Glomerular visceral epithelial cell (primary cell): ENCODE measurements at regions not wholly inside any gene's neighbourhood (a gene's known extent, or its start where the extent isn't known, plus 50 kb on each side); places are given as distances from the start of the nearest gene placed in this dataset.
"Not testable (repeated sequence)": the region's sequence is repeated elsewhere in the genome, so short reads cannot be mapped to it uniquely, and the experiment has no call there.

Experiments used
- DNase-seq: peaks from one replicate; pipeline ENCODE4 v3.0.0-alpha.2; 2016; ENCODE audit errors: extremely low spot score

DNA sequence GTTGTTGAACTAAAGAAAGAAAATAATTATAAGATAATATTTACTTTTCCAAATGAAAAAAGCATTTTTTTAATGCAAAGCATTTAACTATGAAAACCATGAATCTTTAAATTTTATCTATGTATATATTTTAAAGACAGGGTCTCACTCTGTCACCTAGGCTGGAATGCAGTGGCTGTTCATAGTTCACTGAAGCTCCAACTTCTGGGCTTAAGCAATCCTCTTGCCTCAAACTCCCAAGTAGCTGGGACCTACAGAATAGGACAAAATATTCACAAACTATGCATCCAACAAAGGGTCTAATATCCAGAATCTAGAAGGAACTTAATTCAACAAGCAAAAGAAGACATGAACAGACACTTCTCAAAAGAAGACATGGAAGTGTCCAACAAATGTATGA lies 55.9 kb upstream of the ALB start:
- no peak for DNase-seq

- no peak for DNase-seq
These were observed 56.6 kb upstream of the ALB start for GRCh38 chr4:73347497-73347896.

GRCh38 chr4:73345399-73345975 lies 58.6 kb upstream of the ALB start:
- DNase-seq, result peak; percentile 45

DNA sequence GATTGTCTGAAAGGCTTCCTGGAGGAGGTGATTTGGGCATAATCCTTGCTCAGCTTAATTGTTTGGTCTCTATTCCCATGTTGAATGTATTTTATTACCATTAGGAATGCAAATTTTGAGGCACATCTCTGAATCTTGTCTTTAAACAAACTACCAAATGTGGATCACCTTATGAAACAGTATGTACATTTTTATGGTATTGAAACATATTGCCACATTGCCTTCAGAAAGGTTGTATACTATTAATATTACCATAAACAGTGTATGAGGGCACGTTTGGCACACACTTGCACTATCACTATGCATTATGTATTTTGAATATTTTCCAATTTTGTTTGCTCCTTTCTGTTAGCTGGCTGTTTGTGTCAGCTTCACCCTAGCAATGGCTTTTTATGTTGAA lies 60.0 kb upstream of the ALB start:
- no peak for DNase-seq

DNA sequence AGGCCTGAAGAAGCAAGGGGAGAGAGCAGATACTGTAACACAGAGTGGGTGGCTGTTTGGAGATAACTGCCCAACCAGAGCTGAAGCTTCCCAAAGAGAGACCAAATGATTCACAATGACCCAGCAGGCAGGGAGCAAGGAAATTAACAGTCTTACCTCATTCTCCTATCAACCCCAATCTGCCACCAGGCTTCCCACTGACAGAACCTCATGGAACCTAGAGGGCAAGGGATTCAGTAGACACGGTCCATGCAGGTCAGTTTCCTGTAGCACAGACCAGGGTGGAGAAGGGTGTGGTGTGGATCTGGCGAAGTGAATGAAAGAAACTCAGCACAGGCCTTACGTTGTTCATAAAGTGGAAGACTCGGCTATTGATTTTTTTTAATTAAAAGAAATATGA lies 60.7 kb upstream of the ALB start:
- no peak for DNase-seq

DNA sequence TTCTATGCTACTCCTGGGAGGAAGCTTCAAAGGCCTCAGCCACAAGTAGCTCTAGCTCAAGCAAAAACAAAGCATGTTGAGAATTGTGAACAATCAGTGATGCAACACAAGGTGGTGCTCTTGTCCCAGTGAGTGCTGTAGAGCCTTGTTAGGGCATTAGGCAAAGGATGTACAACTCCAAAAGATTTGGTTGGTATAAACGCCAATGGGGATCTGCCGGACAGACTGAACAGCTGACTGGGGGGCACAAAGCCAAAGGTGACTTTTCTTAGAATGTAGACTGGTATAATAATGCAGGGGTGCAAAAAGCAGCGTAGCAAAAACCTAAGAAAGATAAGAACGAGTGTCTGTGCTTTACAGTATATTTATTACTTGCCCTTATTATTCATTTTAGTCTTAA lies 62.6 kb upstream of the ALB start:
- peak; percentile 62 for DNase-seq

DNA sequence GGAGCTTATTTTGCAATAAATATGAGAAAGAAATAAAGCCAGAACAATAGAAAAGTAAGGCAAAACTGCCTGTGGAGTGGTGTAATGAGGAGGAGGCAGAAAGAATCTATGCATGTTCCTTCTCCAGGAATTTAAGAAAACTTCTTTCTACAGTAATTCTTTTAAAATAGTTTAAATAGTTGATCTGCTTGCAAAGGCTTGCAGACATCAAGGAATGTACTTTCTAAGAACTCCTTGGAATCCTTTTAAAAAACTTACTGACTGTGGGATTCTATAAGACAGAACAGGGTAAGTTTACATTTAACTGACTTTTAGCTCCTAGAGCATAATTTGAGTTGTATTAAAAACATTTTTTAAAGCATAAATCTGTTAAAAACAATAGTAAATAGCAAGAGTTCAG lies 63.2 kb upstream of the ALB start:
- DNase-seq, result no peak

DNA sequence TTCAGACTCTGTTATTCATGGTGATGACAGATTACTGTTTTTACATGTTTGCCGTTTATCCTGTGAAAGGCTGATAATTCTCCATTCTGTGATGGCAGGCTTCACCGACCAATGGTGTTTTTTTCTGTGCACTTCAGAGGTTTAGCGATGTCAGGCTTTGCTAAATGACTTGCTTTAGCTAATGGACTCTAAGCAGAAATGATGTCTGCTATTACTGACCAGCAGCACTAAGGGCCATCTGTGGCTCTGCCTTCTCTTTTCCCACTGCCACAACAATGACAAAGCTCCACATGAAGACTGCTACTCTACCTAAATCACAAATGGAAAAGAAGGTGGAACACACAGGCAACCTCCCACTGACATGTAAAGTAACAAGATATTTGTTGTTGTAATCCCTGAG lies 68.4 kb upstream of the ALB start:
- DNase-seq, result no peak

DNA sequence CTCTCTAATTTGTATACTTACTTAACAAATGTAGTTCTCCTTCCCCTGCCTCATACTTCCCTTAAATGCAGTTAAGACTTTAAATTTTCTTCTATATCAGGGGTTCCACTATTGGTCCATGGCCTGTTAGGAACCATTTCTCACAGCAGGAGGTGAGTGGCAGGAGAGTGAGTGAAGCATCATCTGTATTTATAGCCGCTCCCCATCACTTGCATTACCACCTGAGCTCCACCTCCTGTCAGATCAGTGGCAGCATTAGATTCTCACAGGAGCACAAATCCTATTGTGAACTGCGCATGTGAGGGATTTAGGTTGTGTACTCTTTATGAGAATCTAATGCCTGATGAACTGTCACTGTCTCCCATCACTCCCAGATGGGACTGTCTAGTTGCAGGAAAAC lies 72.1 kb upstream of the ALB start:
- not testable (repeated sequence) for DNase-seq

GRCh38 chr4:73329300-73329699 lies 70.7 kb upstream of the ANKRD17 start:
- no peak for DNase-seq

- not testable (repeated sequence) for DNase-seq
These were observed 67.2 kb upstream of the ANKRD17 start for GRCh38 chr4:73325776-73326175.

- DNase-seq, result no peak
These were observed 58.5 kb upstream of the ANKRD17 start for GRCh38 chr4:73317092-73317491.

- peak; percentile 6 for DNase-seq
These were observed 56.5 kb upstream of the ANKRD17 start for GRCh38 chr4:73315091-73315490.

DNA sequence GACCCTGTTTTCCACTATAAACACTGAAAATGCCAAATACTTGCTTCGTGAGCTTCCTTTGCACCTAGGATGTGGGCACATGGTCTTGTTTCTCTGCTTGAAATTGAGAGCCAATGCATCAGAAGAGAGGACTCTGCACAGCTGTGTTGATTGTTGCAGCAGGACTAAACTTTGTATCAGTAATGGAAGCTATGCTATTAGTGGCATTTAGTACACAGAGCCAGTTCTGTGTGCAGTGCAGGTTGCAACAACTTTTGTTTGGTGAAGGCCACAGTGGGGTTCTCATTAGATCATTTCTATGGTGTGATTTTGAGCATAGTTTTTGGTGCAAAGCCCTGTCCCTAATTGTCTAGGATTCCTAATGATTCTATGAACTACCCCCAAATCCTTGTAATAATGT lies 54.4 kb upstream of the ANKRD17 start:
- DNase-seq, result no peak

- DNase-seq, result peak; percentile 13
These were observed 52.8 kb upstream of the ANKRD17 start for GRCh38 chr4:73311428-73311827.

DNA sequence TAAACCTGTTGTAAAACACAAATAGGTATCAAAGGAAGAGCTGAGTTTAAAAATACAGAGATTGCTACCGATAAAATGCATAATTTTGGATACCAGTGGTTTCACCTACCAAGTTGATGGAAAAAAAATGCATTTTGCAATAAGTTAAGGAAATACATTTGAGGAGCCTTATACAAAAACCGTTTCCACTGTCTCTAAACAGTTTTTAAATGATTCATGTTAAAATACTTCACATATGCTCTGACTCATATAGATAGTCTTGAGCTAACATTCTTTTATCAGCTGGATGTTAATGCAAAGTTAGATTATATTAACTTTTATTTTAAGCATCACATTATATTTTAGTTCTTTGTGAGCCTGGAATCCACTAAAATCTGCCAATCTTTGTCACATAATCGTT lies 50.6 kb upstream of the ANKRD17 start:
- DNase-seq, result peak; percentile 7
